Body of pancreas (tissue), 4 donors: ENCODE measurements at regions not wholly inside any gene's neighbourhood (a gene's known extent, or its start where the extent isn't known, plus 50 kb on each side); places are given as distances from the start of the nearest gene placed in this dataset.

ENCODE experiments used
- ATAC-seq: fragments of 150-250 bp; one replicate; pipeline ENCODE4 v1.9.1; 2016
- DNase-seq, 4 donors: peaks; one replicate each; pipeline ENCODE4 v3.0.0-alpha.2; 2019
- H3K27ac ChIP-seq, 4 donors: fragments of 200-600 bp; sonication (generic); 1 replicate in 3 of 4; 2 replicates in 1 of 4; pipeline versions ENCODE4 v1.5.1 to v1.6.1; 2016 to 2019; ENCODE audit warnings: mild to moderate bottlenecking in 1 of 4, mixed read lengths in 1 of 4, moderate library complexity in 1 of 4
- H3K27me3 ChIP-seq, 2 donors: fragments of 200-600 bp; sonication (generic); one replicate each; pipeline ENCODE4 v1.6.0; 2016; ENCODE audit warnings: mild to moderate bottlenecking in 1 of 2
- H3K36me3 ChIP-seq, 2 donors: fragments of 200-600 bp; sonication (generic); replicated peaks in 1 of 2; 2 replicates each; pipeline ENCODE4 v1.5.1; 2016; ENCODE audit warnings: low read depth in 2 of 2; ENCODE audit not compliant: insufficient read depth in 1 of 2
- H3K4me1 ChIP-seq: fragments of 200-600 bp; sonication (generic); one replicate; pipeline ENCODE4 v1.6.0; 2016
- H3K4me3 ChIP-seq, 2 donors: fragments of 200-600 bp; sonication (generic); 1 replicate in 1 of 2; 2 replicates in 1 of 2; pipeline ENCODE4 v1.5.1; 2016 to 2019
- H3K9me3 ChIP-seq, 3 donors: fragments of 200-600 bp; sonication (generic); 1 replicate in 2 of 3; 2 replicates in 1 of 3; pipeline ENCODE4 v1.5.1; 2016
- POLR2A ChIP-seq, 3 donors: fragments of 450-650 bp; IDR thresholded peaks; one replicate each; pipeline ENCODE4 v1.6.1; 2016; ENCODE audit warnings: antibody characterized with exemption in 3 of 3, mild to moderate bottlenecking in 2 of 3
- WGBS, 2 donors: methylation state at CpG; one replicate each; pipeline ENCODE4 v1.1.5; 2017; 5-methylcytosine and 5-hydroxymethylcytosine counted together
- intact Hi-C: fragments of 100-400 bp; cut with DNase I; formaldehyde crosslinking; loops from one replicate; pipeline ENCODE4 v1.15.1; 2023
- TF ChIP-seq, protein P1 (sequence below), 7 experiments: fragments of 450-650 bp in 4 of 7; fragments of 200-600 bp in 3 of 7; sonication (generic) in 3 of 7; IDR thresholded peaks; one replicate each; pipeline ENCODE4 v1.5.1; 2016 to 2019; ENCODE audit warnings: antibody characterized with exemption in 7 of 7

GRCh38 chr5:136661026-136661425 is 295.7 kb upstream of the TRPC7 start:
- TF ChIP-seq, protein P1, sequence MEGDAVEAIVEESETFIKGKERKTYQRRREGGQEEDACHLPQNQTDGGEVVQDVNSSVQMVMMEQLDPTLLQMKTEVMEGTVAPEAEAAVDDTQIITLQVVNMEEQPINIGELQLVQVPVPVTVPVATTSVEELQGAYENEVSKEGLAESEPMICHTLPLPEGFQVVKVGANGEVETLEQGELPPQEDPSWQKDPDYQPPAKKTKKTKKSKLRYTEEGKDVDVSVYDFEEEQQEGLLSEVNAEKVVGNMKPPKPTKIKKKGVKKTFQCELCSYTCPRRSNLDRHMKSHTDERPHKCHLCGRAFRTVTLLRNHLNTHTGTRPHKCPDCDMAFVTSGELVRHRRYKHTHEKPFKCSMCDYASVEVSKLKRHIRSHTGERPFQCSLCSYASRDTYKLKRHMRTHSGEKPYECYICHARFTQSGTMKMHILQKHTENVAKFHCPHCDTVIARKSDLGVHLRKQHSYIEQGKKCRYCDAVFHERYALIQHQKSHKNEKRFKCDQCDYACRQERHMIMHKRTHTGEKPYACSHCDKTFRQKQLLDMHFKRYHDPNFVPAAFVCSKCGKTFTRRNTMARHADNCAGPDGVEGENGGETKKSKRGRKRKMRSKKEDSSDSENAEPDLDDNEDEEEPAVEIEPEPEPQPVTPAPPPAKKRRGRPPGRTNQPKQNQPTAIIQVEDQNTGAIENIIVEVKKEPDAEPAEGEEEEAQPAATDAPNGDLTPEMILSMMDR (IDR thresholded peaks at IDR 0.05), result no peak
- TF ChIP-seq POLR2A (IDR thresholded peaks at IDR 0.05), result no peak
- Histone ChIP-seq H3K4me3 (no peak overlapping the region), H3K4me1 (no peaks in the 10 kb centered on the region), H3K9me3 (no peaks in the 10 kb centered on the region), H3K27me3 (no peaks in the 10 kb centered on the region), H3K27ac (no peak overlapping the region), H3K36me3 (no peaks in the 10 kb centered on the region)
- WGBS, 2 donors, result 43 to 59% methylated on average over 2 of the region's 2 CpGs
- DNase-seq (no peak), ATAC-seq (no peak)
- intact Hi-C loops, result no loop called here

DNA sequence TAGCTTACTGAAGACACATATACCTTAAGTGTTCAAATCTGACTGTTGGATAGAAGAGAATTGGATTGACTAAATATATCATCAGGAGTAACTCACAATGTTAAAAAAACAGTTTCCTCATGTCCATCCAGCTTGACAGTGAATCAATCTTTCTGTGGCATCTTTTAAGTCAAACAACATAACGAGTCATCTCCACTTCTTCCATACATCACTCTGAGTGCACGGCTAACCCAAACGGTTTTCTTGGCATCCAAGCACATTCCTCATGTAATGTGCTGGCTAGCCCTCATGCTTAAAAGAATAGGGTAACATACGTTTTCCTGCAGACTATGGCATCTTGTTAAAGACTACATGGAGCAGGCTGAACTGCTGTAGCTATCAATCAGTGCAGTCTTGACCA is 291.5 kb upstream of the TRPC7 start:
- no peaks in the 10 kb centered on the region for H3K36me3 ChIP-seq
- intact Hi-C loops, result no loop called here
- H3K4me3 ChIP-seq, result no peak overlapping the region
- no peak overlapping the region for H3K27ac ChIP-seq
- H3K9me3 ChIP-seq, result no peaks in the 10 kb centered on the region
- TF ChIP-seq, protein P1 (IDR thresholded peaks at IDR 0.05), result no peak
- TF ChIP-seq POLR2A (IDR thresholded peaks at IDR 0.05), result no peak
- WGBS, 2 donors, result 34 to 44% methylated on average over 4 of the region's 4 CpGs
- ATAC-seq (no peak), DNase-seq (no peak)
- H3K4me1 ChIP-seq, result no peaks in the 10 kb centered on the region
- H3K27me3 ChIP-seq, result no peaks in the 10 kb centered on the region

- WGBS, 2 donors, result 28 to 38% methylated on average over 2 of the region's 2 CpGs
- ATAC-seq, result no peak
Measured at GRCh38 chr5:136655468-136655867, 290.1 kb upstream of the TRPC7 start.

GRCh38 chr5:136646915-136647314 is 281.6 kb upstream of the TRPC7 start:
- no peaks in the 10 kb centered on the region for H3K27me3 ChIP-seq
- ATAC-seq, result no peak
- H3K4me3 ChIP-seq, result no peak overlapping the region
- DNase-seq, result no peak
- H3K9me3 ChIP-seq, result no peaks in the 10 kb centered on the region
- WGBS, 2 donors, result 47 to 54% methylated on average over 2 of the region's 2 CpGs
- no peaks in the 10 kb centered on the region for H3K36me3 ChIP-seq
- TF ChIP-seq, protein P1 (IDR thresholded peaks at IDR 0.05), result no peak
- no peak for TF ChIP-seq POLR2A (IDR thresholded peaks at IDR 0.05)
- no peak overlapping the region for H3K27ac ChIP-seq
- no peaks in the 10 kb centered on the region for H3K4me1 ChIP-seq
- intact Hi-C loops, result no loop called here

More at GRCh38 chr5:136655468-136655867, 290.1 kb upstream of the TRPC7 start:
- Histone ChIP-seq H3K4me1 (no peaks in the 10 kb centered on the region), H3K4me3 (no peak overlapping the region), H3K27me3 (no peaks in the 10 kb centered on the region), H3K27ac (no peak overlapping the region), H3K9me3 (no peaks in the 10 kb centered on the region), H3K36me3 (no peaks in the 10 kb centered on the region)
- DNase-seq, result no peak
- intact Hi-C loops, result no loop called here
- TF ChIP-seq, protein P1 (IDR thresholded peaks at IDR 0.05), result no peak
- TF ChIP-seq POLR2A (IDR thresholded peaks at IDR 0.05), result no peak

DNA sequence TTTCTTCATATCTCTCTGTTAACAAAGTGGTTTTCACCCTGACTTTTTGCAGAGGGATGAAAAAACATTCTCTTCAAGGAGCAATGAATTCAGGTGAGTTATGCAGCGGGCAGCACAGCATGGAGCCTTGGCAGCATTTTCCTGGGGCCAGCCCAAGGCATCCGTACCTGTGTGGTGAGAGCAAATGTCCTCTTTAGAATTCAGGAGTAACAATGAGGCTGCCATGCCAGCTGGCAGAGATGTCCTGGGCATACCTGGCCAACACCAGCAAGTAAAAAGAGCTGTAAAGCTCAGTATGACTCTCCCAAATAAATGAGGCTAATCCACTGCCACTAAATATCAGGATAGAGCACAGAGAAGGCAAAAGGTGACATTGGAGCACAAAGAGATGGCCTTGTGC is 277.6 kb upstream of the TRPC7 start:
- DNase-seq, result no peak
- no peaks in the 10 kb centered on the region for H3K9me3 ChIP-seq
- no peak for ATAC-seq
- H3K4me3 ChIP-seq, result no peak overlapping the region
- TF ChIP-seq POLR2A (IDR thresholded peaks at IDR 0.05), result no peak
- TF ChIP-seq, protein P1 (IDR thresholded peaks at IDR 0.05), result no peak
- intact Hi-C loops, result no loop called here
- no peaks in the 10 kb centered on the region for H3K4me1 ChIP-seq
- no peaks in the 10 kb centered on the region for H3K27me3 ChIP-seq
- H3K36me3 ChIP-seq, result no peaks in the 10 kb centered on the region
- no peak overlapping the region for H3K27ac ChIP-seq
- WGBS, 2 donors, result 51 to 52% methylated on average over 2 of the region's 2 CpGs
